Panc1 (cell line): ENCODE measurements at regions not wholly inside any gene's neighbourhood (a gene's known extent, or its start where the extent isn't known, plus 50 kb on each side); places are given as distances from the start of the nearest gene placed in this dataset.

Source experiments
- ATAC-seq: fragments of 200-7000 bp; cut with Tn5 transposase; 2 replicates; pipeline ENCODE4 v1.9.1; 2020; ENCODE audit warnings: mild to moderate bottlenecking, moderate library complexity
- BruUV-seq: library from RNA; stranded (reverse); fragments of 400-500 nt; replicated peaks from 2 replicates; lab custom pipeline; 2021; lab: Mats Ljungman, UMichigan
- CTCF ChIA-PET: fragments of 300-600 bp; sonication (Branson Sonifier 250); formaldehyde crosslinking; loops from one replicate; lab custom pipeline; 2022; ENCODE audit warnings: antibody characterized with exemption; lab: Charles Lee
- POLR2A ChIA-PET: fragments of 300-600 bp; sonication (Branson Sonifier 250); formaldehyde crosslinking; loops from one replicate; lab custom pipeline; 2022; ENCODE audit warnings: antibody characterized with exemption; lab: Charles Lee
- DNase-seq: peaks from one replicate; pipeline ENCODE4 v3.0.0-alpha.2; 2010; ENCODE audit warnings: low read depth, low spot score
- H3K27ac ChIP-seq: 2 replicates; pipeline ENCODE4 v1.5.1; 2011; ENCODE audit warnings: mild to moderate bottlenecking, low read length, inconsistent platforms
- H3K27me3 ChIP-seq: fragments of 200-500 bp; sonication (Bioruptor generic); 2 replicates; pipeline ENCODE4 v1.6.0; 2014; ENCODE audit warnings: low read length, inconsistent platforms; ENCODE audit not compliant: control insufficient read depth, insufficient read depth
- H3K36me3 ChIP-seq: fragments of 200-500 bp; sonication (Bioruptor generic); 2 replicates; pipeline ENCODE4 v1.5.1; 2014; ENCODE audit warnings: inconsistent platforms, mild to moderate bottlenecking, low read length, moderate library complexity; ENCODE audit not compliant: control insufficient read depth, insufficient read depth
- H3K4me1 ChIP-seq: 2 replicates; pipeline ENCODE4 v1.5.1; 2011; ENCODE audit warnings: inconsistent platforms, mild to moderate bottlenecking, low read length, moderate library complexity; ENCODE audit not compliant: control insufficient read depth, insufficient read depth
- H3K4me3 ChIP-seq, 2 experiments: 2 replicates each; pipeline ENCODE4 v1.5.1; 2011 to 2012; ENCODE audit warnings: low read depth in 2 of 2, low read length in 2 of 2, mild to moderate bottlenecking in 2 of 2, inconsistent platforms in 1 of 2, moderate library complexity in 1 of 2
- H3K9me3 ChIP-seq: fragments of 200-500 bp; sonication (Bioruptor generic); 2 replicates; pipeline ENCODE4 v1.5.1; 2014; ENCODE audit warnings: low read depth, mild to moderate bottlenecking, inconsistent platforms, low read length, moderate library complexity; ENCODE audit not compliant: control insufficient read depth, insufficient read depth
- POLR2AphosphoS5 ChIP-seq: IDR thresholded peaks from 2 replicates; pipeline ENCODE4 v1.6.1; 2012; ENCODE audit warnings: mild to moderate bottlenecking, low read depth, low read length, moderate library complexity
- SIN3A ChIP-seq: IDR thresholded peaks from 2 replicates; pipeline ENCODE4 v1.6.1; 2012; ENCODE audit warnings: low read depth, mild to moderate bottlenecking, low read length, moderate library complexity, borderline replicate concordance; ENCODE audit not compliant: insufficient read depth
- TCF7L2 ChIP-seq: IDR thresholded peaks from 2 replicates; pipeline ENCODE4 v1.6.1; 2011; ENCODE audit warnings: mild to moderate bottlenecking, low read depth, low read length, inconsistent platforms
- in situ Hi-C: cut with HindIII; loops from 2 replicates; pipeline ENCODE4 v1.10.0; 2016; ENCODE audit warnings: low sequenced_read_pairs, low pct_unique_long_range_greater_than_20kb
- intact Hi-C: fragments of 100-400 bp; cut with micrococcal nuclease; formaldehyde crosslinking; loops from one replicate; pipeline ENCODE4 v1.10.0; 2022; ENCODE audit not compliant: unreplicated experiment
- TF ChIP-seq, protein P1 (sequence below): fragments of 450-650 bp; IDR thresholded peaks from 2 replicates; pipeline ENCODE4 v1.5.1; 2017; ENCODE audit warnings: mild to moderate bottlenecking
- TF ChIP-seq, protein P2 (sequence below), 2 experiments: IDR thresholded peaks; 2 replicates each; pipeline ENCODE4 v1.6.1; 2011 to 2012; ENCODE audit warnings: low read depth in 2 of 2, control low read depth in 1 of 2, low read length in 1 of 2, mild to moderate bottlenecking in 1 of 2, moderate library complexity in 1 of 2; ENCODE audit not compliant: insufficient read depth in 1 of 2

DNA sequence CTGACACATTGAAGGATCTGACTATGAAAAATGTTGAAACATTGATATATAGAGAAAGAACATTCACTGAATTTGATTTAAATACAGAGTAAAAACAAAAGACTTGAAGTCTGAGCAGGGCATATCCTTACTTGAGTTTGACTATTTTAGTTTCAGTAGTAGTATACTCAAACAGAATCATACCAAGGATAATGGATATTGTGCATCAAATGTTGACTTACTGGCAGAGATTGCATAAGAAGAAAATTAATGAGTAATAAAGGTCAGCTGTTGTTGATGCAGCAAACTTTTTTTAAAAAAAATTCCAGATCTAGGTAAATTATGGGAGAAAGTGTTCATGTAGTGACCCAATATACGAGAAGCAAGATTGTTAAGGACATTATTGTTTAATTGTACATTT, 94.5 kb upstream of the APOOL start:
- Histone ChIP-seq H3K36me3 (no peaks in the 10 kb centered on the region), H3K27ac (no peak overlapping the region), H3K4me3 (no peak overlapping the region), H3K27me3 (no peaks in the 10 kb centered on the region), H3K9me3 (no peaks in the 10 kb centered on the region), H3K4me1 (no peaks in the 10 kb centered on the region)
- ATAC-seq, result no peak
- ChIA-PET POLR2A (no interaction called here), CTCF (no interaction called here)
- no TSS peak for BruUV-seq
- no peak for TF ChIP-seq POLR2AphosphoS5
- no peak for TF ChIP-seq SIN3A
- TF ChIP-seq TCF7L2, result no peak
- TF ChIP-seq, protein P1, sequence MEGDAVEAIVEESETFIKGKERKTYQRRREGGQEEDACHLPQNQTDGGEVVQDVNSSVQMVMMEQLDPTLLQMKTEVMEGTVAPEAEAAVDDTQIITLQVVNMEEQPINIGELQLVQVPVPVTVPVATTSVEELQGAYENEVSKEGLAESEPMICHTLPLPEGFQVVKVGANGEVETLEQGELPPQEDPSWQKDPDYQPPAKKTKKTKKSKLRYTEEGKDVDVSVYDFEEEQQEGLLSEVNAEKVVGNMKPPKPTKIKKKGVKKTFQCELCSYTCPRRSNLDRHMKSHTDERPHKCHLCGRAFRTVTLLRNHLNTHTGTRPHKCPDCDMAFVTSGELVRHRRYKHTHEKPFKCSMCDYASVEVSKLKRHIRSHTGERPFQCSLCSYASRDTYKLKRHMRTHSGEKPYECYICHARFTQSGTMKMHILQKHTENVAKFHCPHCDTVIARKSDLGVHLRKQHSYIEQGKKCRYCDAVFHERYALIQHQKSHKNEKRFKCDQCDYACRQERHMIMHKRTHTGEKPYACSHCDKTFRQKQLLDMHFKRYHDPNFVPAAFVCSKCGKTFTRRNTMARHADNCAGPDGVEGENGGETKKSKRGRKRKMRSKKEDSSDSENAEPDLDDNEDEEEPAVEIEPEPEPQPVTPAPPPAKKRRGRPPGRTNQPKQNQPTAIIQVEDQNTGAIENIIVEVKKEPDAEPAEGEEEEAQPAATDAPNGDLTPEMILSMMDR, result no peak
- TF ChIP-seq, protein P2, sequence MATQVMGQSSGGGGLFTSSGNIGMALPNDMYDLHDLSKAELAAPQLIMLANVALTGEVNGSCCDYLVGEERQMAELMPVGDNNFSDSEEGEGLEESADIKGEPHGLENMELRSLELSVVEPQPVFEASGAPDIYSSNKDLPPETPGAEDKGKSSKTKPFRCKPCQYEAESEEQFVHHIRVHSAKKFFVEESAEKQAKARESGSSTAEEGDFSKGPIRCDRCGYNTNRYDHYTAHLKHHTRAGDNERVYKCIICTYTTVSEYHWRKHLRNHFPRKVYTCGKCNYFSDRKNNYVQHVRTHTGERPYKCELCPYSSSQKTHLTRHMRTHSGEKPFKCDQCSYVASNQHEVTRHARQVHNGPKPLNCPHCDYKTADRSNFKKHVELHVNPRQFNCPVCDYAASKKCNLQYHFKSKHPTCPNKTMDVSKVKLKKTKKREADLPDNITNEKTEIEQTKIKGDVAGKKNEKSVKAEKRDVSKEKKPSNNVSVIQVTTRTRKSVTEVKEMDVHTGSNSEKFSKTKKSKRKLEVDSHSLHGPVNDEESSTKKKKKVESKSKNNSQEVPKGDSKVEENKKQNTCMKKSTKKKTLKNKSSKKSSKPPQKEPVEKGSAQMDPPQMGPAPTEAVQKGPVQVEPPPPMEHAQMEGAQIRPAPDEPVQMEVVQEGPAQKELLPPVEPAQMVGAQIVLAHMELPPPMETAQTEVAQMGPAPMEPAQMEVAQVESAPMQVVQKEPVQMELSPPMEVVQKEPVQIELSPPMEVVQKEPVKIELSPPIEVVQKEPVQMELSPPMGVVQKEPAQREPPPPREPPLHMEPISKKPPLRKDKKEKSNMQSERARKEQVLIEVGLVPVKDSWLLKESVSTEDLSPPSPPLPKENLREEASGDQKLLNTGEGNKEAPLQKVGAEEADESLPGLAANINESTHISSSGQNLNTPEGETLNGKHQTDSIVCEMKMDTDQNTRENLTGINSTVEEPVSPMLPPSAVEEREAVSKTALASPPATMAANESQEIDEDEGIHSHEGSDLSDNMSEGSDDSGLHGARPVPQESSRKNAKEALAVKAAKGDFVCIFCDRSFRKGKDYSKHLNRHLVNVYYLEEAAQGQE (IDR thresholded peaks at IDR 0.05; ENCODE audit: insufficient read depth in 1 of 2, low read depth in 2 of 2, low read length in 1 of 2), result no peak
- in situ Hi-C loops, result no loop called here
- intact Hi-C loops, result loop anchor here (5.0 kb wide), 1 partner anchor 182 kb away; no protein-coding TSS in a partner anchor
- DNase-seq, result no peak

DNA sequence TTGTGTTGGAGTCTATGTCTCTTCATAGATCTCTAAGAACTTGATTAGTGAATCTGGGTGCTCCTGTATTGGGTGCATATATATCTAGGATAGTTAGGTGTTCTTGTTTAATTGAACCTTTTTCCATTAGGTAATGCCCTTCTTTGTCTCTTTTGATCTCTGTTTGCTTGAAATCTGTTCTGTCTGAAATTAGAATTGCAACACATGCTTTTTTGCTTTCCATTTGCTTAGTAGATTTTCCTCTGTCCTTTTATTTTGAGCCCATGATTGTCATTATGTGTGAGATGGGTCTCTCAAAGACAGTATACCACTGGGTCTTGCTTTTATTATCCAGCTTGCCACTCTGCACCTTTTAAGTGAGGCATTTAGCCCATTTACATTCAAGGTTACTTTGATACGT, 79.1 kb upstream of the APOOL start:
- H3K4me3 ChIP-seq, result no peak overlapping the region
- no peaks in the 10 kb centered on the region for H3K27me3 ChIP-seq
- ChIA-PET POLR2A (no interaction called here), CTCF (no interaction called here)
- no peaks in the 10 kb centered on the region for H3K36me3 ChIP-seq
- ATAC-seq (no peak), DNase-seq (no peak)
- no TSS peak for BruUV-seq
- H3K27ac ChIP-seq, result no peak overlapping the region
- H3K9me3 ChIP-seq, result no peaks in the 10 kb centered on the region
- intact Hi-C loops (no loop called here), in situ Hi-C loops (no loop called here)
- H3K4me1 ChIP-seq, result no peaks in the 10 kb centered on the region
- TF ChIP-seq, protein P1, result no peak
- TF ChIP-seq, protein P2 (IDR thresholded peaks at IDR 0.05; ENCODE audit: insufficient read depth in 1 of 2, low read depth in 2 of 2, low read length in 1 of 2), result no peak
- no peak for TF ChIP-seq POLR2AphosphoS5
- no peak for TF ChIP-seq SIN3A
- no peak for TF ChIP-seq TCF7L2
